T1000 (cell line): ENCODE measurements at regions not wholly inside any gene's neighbourhood (a gene's known extent, or its start where the extent isn't known, plus 50 kb on each side); places are given as distances from the start of the nearest gene placed in this dataset.
"Not testable (repeated sequence)": the region's sequence is repeated elsewhere in the genome, so short reads cannot be mapped to it uniquely, and the experiment has no call there.

Experiments
- DNase-seq: peaks from one replicate; lab custom pipeline; 2025; ENCODE audit warnings: mixed read lengths; lab: John Stamatoyannopoulos, UW

DNA sequence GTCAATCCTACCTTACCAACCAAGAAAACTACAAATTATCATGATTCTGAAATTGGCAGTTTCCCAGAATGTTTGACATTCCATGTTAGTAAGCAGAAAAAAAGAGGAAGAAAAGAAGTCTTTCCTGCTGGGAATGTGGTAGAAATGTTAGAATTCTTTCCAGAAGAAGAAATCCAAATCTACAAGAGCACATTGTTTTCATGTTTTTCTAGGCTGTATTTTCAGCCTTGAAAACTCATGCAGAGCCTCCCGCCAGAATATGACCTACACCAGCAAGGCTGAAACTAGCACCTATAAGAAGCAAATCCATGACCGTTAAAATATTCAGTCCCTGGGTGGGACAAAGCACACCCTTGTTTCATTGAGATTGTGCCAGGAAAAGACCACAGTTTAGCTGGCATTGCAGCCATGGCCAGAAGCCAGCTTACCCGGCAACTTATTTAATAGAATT lies 259.4 kb downstream of the GJA1 start:
- no peak for DNase-seq

DNA sequence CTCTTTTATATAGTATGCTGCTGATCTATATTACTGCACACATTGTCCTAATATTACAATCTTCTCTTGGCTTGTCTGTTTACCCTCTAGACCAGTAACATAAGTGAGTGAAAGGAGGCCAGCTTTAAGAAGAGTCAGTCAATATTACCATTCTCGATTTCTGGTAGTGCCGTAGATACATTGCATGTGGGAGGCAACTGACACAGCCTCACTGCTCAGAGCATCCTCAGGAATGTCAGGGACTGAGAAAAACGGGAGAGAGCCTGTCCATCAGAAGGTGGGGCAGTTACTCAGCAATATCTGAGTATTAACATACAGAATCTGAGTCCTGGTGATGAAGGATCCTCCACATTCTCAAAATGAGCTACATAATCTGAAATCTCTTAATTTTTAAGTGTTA lies 259.9 kb downstream of the GJA1 start:
- no peak for DNase-seq

DNA sequence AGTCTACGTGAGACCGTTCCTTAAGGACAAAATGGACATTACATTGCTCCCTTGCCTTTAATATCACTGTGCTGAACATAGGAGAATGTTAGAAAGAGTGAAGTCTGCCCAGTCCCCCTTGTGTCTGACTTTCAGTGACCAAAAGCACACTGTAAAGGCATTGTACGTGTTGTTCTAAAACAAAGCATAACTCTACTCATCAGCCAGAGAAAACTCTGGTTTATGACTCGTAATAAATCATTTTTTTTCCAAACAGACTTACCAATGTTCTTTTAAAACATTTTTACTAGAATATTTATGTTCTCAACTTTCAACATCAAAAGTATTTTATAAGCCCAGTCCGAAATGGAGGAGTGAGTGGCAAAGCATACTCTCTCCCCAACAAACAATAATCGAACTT lies 262.5 kb downstream of the GJA1 start:
- DNase-seq = no peak

DNA sequence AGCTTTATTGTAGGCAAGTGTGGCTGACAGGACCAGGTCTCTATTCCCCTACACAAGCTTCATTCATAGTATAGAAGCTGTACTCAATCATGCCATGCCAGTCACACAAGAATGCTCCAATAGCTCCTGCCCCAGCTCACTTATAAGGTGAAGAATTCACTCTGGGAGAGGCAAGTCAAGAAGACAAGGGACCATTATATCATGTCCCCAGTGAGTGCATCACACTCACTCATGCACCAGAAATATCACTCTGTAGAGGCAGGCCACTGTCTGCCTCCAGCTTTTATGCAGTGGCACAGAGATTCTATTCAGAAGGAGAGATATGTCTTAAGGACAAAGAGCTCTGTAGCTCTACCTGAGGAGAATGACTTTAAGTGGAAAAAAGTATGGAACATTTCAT lies 263.2 kb downstream of the GJA1 start:
- DNase-seq = no peak

DNA sequence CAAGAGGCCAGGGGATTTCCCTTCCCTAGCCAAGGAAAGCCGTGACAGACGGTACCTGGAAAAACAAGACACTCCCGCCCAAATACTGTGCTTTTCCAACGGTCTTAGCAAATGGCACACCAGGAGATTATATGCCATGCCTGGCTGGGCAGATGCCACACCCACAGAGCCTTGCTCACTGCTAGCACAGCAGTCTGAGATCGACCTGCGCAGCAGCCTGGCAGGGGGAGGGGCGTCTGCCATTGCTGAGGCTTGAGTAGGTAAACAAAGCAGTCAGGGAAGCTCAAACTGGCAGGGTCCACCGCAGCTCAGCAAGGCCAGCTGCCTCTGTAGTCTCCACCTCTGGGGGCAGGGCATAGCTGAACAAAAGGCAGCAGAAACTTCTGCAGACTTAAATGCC lies 267.7 kb downstream of the GJA1 start:
- DNase-seq = not testable (repeated sequence)

DNA sequence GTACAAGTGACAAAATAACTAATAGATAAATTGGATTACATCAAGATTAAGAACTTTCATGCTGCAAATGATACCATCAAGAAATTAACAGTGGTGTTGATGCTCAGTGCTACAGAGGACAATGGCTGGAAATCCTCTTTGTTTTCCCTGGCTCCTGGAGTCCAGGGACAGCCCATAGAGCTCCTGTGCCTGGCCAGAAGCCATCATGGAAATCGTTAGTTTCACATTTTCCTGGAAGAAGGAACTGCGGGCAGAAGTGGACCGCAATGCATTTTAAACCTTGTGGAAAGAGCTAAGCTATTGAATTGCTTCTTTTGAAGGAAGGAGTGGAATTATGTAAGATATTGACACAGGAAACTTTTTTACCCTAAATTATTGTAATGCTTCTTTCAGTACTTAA lies 276.0 kb downstream of the GJA1 start:
- DNase-seq = no peak

DNA sequence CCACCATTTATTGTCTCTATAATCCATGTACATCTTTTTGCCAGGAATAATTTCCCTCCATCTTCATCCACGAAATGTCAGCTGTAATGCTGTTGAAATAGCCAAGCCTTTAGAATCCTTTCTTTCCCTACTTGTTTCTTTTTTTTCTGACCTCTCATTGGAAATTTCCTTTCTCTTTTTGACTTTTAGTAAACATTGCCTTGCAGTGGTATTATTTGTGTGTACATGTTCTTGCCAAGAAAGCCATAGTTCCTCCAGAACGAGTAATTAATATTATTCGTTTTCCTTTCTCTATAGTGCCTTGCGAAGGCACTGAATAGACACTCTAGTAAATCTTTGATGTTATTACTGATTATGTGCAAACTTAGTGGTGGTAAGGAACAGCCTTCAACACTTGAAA lies 282.2 kb downstream of the GJA1 start:
- no peak for DNase-seq

DNA sequence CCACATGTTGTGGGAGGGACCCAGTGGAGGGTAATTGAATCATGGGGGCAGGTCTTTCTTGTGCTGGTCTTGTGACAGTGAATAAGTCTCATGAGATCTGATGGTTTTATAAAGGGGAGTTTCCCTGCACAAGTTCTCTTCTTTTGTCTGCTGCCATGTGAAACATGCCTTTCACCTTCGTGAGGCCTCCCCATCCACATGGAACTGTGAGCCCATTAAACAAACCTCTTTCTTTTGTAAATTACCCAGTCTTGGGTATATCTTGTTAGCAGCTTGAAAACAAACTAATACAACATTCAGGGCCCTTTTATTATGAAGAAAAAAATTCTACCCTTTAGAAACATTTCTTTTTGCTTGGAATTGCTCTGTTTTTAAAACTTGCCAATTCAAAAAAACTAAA lies 285.4 kb downstream of the GJA1 start:
- not testable (repeated sequence) for DNase-seq

DNA sequence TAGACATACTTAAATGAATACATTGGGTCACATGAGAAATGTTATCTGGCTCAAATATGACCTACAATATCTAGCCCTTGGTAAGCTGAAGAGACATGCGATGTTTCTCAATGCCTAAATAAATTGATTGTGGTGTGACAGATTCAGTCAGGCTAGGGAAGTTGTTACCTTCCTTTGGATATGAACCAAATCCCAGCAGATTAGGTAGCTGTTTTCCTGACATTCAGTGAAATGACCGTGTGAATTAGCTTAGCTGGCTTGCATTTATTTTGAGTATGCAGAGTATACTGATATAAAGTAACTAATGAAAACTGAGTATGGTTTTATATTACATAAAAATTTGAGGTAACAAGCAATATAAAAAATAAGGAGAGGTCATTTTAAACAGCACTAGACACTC lies 288.2 kb downstream of the GJA1 start:
- DNase-seq = no peak

DNA sequence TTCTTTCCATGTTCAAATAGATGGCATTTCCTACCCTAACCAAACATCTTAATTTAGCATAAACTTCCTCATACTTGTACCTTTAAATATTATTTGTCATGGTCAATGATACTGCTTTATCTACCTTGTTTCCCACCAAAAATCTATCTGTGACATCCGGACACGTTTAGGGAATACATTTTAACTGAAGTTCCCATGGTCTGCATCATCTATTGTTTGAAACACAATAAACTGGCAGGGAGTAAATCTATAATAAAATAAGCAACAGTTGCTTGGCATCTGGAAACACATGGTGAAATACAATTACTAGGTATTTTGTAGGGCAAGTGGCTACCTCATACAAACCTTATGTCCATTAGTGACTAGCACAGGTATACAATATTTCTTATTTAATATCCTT lies 289.1 kb downstream of the GJA1 start:
- DNase-seq = no peak

DNA sequence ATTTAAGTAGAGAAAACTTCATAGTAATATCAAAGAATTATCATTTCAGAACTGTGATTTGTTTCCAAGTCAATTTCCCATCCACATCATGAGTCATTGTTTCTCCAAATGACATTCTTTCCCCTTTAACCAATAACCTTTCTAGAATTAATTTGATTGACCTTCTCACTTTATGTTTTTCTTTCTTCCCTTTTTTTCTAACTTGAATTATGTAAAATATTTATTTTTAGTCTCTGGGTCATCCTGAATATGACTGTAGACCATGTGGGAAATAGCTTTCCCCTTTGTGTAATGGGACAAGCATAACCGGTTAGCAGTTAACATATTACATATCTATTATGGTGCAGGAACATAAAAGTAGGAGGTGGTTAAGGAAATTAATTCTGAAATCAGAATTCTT lies 291.1 kb downstream of the GJA1 start:
- DNase-seq = no peak

DNA sequence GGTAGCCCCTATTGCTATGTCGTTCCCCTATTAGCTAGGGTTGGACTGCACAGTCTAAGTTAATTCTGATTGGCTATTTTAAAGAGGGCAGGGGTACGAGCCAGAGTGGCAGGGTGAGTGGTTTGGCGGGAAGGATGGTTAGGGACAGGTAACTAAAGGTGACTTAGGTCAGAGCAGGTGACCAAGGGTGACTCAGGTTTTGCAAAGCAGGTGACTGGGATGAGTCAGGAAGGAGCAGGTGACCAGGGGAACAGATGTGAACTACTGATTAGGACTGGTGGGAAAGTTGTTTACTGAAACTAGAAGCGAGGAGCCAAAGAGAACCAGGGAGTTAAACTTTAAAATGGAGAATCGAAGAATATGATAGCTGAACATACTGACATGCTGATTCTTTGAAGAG lies 295.2 kb downstream of the GJA1 start:
- DNase-seq = no peak

DNA sequence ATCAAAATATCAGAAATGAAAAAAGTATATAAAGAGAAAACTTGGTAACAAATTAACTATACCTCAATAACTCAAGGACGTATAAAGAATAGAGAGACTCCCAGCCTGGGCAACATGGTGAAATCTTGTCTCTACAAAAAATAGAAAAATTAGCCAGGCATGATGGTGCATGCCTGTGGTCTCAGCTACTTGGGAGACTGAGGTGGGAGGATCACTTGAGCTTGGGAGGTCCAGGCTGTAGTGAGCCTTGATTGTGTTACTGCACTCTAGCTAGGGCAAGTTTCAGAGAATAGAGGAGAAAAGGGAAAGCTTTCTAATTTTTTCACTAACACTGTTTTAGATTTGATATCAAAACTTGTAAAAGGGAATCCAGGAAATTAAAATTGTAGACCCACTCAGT lies 295.9 kb downstream of the GJA1 start:
- no peak for DNase-seq

DNA sequence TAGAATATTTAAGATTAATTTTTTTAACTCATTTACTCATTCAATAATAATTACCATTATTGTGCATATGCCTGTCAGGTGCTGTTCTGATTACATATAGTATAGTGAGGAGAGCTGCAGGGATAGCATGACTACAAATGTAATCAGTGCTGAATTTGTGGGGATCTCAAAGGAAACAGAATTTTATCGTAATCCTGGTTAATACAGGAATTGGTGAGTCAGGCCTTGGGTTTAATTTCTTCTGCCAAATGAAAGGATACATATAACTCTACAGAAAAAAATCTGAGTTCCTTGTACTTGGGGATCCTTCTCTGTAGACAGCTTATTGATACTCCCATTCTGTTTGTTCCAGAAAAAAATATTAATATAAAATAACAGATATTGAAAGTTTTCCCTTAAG lies 297.2 kb downstream of the GJA1 start:
- DNase-seq = no peak

DNA sequence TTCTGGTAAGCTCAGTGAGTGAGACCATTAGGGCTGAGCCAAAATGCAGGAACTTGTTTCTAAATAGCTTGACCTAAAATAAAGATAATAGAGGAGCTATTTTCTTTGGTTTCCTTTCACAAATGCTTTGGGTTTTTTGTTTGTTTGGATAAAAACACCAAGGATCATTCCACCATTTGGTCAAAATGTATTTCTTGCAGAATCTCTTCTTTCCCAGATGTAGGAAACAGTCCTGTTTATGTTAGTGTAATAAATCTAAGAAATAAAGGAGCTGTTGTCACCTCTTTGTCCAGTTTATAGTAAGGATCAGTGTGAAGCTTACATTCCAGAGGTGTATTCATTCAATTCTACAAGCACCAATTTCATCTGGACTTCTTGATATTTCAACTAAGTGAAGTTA lies 297.8 kb downstream of the GJA1 start:
- DNase-seq = no peak

DNA sequence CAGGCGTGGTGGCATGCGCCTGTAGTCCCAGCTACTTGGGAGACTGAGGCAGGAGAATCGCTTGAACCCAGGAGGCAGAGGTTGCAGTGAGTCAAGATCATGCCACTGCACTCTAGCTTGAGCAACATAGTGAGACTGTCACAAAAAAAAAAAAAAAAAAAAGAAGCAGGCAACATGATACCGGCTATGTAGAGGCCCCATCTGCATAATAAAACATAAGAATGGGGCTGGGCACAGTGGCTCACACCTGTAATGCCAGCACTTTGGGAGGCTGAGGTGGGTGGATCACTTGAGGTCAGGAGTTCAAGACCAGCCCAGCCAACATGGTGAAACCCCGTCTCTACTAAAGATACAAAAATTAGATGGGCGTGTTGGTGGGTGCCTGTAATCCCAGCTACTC lies 304.7 kb downstream of the GJA1 start:
- not testable (repeated sequence) for DNase-seq

DNA sequence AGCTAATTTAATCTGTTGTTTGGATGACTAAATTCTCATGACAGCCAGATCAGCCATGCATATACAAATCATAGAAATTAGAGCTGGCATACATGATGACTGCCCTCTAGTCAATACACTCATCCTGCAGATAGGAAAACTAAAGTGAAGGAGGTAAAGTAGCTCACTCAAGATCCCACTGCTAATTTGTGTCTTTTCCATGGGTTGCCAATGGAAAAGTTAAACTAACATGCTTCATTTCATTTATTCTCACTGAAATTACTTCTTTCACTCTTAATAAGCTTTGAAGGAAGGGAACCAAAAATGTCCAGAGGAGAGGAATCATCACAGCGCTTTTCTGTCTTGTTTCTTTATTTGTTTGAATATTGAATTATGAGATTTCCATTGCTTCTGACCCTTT lies 308.2 kb downstream of the GJA1 start:
- no peak for DNase-seq

DNA sequence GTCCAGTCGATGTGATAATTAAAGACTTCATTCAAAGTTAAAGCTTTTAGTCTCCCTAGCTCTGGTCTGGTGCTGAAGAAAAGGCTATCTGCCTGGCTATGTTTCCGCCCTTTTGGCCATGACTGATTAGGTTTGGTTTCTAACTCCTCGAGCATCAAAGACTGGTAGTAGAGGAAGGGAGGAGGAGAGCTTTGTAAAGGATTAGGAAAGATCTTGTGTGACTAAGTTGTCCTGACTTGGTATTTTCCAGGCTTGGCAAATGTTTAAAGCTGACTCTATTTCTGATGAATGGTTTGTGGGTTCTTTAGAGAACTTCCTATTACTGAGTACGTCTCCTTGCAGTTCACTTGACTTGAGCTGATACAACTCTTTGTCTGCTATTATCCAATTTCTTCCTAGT lies 312.9 kb downstream of the GJA1 start:
- DNase-seq = no peak

DNA sequence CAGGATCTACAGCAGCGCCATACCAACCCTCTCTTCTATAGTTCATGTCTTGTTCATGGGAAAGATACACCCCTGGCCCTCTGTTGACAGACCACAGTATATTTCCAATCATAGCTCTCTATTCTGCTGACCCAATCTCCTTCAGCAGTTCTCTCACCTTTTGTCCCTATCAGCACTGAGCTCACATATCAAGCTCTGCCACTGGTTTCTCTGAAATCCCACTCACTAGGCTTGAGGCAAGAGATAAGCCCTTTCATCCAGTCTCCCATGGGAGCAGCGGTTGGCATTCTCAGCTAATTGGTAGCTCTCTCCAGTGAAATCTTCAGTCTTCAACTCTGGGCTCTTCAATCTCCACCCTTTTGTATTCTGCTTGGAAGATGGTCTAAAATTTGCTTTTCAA lies 313.4 kb downstream of the GJA1 start:
- no peak for DNase-seq

DNA sequence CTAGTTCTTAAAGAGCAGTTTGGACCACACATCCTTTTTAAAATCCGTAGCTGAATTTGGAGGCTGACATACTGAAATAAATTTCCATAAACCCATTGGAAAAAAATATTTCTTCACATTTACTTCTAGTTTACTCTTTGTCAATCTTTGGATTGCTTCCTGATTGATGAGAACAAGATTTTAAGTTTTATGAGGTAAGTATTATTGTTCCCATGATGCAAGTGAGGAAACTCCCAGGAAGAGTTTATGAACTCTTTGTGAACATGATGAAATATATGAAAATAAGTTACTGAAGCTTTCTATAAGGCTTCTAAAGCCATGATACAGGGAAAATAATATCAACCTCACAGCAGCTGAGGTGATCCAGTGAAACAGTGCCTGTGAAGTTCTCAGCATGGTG lies 320.0 kb downstream of the GJA1 start:
- DNase-seq = no peak

DNA sequence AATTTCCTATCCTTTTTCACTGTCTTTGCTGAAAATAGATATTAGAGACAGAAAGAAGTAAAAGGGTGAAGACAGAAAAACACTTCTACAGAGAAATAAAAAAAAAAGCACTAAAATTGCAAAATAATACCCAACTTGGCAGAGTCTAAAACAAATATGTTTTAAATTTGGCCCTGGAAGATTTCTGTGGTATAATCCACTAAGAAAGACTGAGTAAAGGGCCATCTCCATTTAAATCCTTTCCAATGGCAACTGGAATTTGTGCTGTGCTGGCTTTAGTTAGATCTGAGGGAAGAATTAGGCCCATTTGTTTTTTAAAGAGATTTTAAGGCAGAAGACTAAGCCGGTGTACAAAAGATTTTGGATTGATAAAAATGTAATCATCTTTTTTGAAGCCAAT lies 321.2 kb downstream of the GJA1 start:
- DNase-seq = no peak

DNA sequence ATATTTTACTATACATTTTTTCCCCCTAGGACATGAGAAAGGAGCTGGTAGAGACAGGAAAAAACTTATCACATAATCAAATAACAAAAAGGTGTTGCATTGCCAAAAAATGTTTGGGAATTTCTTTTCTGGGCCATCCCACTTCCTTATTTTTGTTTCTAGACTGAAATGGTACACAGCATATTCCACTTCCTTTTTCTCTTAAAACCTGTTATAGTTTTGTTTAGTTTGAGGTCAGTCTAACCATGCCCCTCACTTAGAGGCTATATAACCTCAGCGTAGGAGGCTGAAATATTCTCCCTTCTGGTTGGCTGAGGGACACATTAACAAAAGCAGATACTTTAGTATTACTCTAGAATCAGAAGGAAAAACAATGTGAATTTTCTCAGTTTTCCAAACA lies 323.9 kb downstream of the GJA1 start:
- DNase-seq = no peak

DNA sequence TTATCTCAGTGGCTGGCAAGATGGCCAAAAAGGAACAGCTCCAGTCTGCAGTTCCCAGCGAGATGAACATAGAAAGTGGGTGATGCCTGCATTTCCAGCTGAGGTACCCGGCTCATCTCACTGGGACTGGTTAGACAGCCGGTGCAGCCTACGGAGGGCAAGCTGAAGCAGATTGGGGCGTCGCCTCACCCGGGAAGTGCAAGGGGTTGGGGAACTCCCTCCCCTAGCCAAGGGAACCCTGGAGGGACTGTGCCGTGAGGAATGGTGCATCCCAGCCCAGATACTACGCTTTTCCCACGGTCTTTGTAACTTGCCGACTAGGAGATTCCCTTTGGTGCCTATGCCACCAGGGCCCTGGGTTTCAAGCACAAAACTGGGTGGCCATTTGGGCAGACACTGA lies 324.7 kb downstream of the GJA1 start:
- DNase-seq = no peak

DNA sequence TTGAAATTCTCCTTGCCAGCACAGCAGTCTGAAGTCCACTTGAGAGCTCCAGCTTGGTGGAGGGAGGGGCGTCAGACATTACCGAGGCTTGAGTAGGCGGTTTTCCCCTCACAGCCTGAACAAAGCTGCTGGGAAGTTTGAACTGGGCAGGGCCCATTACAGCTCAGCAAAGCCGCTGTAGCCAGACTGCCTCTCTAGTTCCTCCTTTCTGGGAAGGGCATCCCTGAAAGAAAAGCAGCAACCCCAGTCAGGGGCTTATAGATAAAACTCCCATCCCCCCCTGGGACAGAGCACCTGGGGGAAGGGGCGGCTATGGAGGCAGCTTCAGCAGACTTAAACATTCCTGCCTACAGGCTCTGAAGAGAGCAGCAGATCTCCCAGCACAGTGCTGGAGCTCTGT lies 325.3 kb downstream of the GJA1 start:
- no peak for DNase-seq

DNA sequence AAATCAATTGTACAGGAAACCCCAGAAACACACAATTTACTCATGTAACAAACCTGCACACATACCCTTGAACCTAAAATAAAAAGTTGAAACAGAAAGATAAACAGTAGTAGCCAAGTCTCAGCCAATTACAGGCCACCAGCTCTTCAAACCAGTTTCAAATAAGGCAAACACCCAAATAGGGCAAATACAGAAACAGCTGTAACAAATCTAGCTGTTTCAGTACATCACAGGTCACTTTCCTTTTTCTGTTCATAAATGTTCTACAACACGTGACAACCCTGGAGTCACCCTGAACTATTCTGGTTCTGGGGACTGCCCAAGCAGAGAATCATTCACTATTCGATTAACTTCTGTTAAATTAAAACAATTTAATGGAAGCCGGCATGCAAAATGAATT lies 329.0 kb downstream of the GJA1 start:
- DNase-seq = no peak
